ENCODE measurements at regions not wholly inside any gene's neighbourhood (a gene's known extent, or its start where the extent isn't known, plus 50 kb on each side); places are given as distances from the start of the nearest gene placed in this dataset.

DNA sequence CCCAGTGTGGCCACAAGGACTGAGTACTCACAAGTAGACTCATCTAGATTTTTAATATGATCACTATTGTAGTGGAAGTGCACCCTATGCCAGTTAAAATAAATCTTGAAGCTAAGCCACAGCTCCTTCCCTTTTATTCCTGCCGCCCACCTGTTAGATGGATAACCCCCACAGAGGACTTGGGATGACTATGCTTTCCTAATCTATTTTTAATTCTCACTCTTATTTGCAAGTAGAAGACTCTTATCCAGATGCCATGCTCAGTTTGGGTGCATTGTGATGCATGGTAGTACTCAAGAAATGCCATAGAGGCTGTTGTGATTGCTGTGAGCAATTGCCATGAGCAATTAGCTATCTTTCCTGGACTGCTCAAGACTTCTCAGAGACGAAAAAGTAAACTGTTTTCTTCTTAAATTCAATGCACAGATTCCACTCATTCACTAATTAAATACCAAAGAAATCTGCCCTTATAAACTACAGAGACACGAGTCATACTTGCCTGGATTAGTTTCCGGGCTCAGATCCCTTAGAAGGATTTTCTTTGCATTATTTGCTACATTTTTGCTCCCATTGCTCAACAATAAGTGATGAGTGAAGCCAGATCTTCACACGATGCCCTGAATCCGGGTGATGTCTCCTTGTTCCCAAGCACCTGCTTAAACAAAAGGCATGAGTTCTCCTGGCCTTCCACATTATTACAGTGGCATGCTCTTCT lies 472.1 kb downstream of the SOX2 start:
- TF ChIP-seq, protein P1, sequence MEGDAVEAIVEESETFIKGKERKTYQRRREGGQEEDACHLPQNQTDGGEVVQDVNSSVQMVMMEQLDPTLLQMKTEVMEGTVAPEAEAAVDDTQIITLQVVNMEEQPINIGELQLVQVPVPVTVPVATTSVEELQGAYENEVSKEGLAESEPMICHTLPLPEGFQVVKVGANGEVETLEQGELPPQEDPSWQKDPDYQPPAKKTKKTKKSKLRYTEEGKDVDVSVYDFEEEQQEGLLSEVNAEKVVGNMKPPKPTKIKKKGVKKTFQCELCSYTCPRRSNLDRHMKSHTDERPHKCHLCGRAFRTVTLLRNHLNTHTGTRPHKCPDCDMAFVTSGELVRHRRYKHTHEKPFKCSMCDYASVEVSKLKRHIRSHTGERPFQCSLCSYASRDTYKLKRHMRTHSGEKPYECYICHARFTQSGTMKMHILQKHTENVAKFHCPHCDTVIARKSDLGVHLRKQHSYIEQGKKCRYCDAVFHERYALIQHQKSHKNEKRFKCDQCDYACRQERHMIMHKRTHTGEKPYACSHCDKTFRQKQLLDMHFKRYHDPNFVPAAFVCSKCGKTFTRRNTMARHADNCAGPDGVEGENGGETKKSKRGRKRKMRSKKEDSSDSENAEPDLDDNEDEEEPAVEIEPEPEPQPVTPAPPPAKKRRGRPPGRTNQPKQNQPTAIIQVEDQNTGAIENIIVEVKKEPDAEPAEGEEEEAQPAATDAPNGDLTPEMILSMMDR (conservative IDR thresholded peaks at IDR 0.05): no peak
- TF ChIP-seq EZH2 (IDR thresholded peaks at IDR 0.05; ENCODE audit: low read depth): no peak

Data from PC-9 (cell line).